ENCODE measurements at regions not wholly inside any gene's neighbourhood (a gene's known extent, or its start where the extent isn't known, plus 50 kb on each side); places are given as distances from the start of the nearest gene placed in this dataset.

- H3K4me3 ChIP-seq (ENCODE audit: control insufficient read depth, low read depth, low read length) = no peak overlapping the region
- TF ChIP-seq CTCF (conservative IDR thresholded peaks at IDR 0.05; ENCODE audit: control insufficient read depth, insufficient read depth, low read depth, low read length) = no peak
- peak; percentile 95 for DNase-seq (ENCODE audit: low read depth)
These were observed 141.6 kb upstream of the RIOK3 start for GRCh38 chr18:23311351-23312121.

- DNase-seq (ENCODE audit: low read depth) = no peak
- H3K4me3 ChIP-seq (ENCODE audit: control insufficient read depth, low read depth, low read length) = no peak overlapping the region
- TF ChIP-seq CTCF (conservative IDR thresholded peaks at IDR 0.05; ENCODE audit: control insufficient read depth, insufficient read depth, low read depth, low read length) = no peak
These were observed 139.7 kb upstream of the RIOK3 start for GRCh38 chr18:23313379-23313778.

- TF ChIP-seq CTCF (conservative IDR thresholded peaks at IDR 0.05; ENCODE audit: control insufficient read depth, insufficient read depth, low read depth, low read length) = no peak
- no peak for DNase-seq (ENCODE audit: low read depth)
- no peak overlapping the region for H3K4me3 ChIP-seq (ENCODE audit: control insufficient read depth, low read depth, low read length)
These were observed 138.4 kb upstream of the RIOK3 start for GRCh38 chr18:23314672-23315071.

- DNase-seq (ENCODE audit: low read depth) = no peak
- no peak overlapping the region for H3K4me3 ChIP-seq (ENCODE audit: control insufficient read depth, low read depth, low read length)
- no peak for TF ChIP-seq CTCF (conservative IDR thresholded peaks at IDR 0.05; ENCODE audit: control insufficient read depth, insufficient read depth, low read depth, low read length)
These were observed 136.8 kb upstream of the RIOK3 start for GRCh38 chr18:23316316-23316715.

- TF ChIP-seq CTCF (conservative IDR thresholded peaks at IDR 0.05; ENCODE audit: control insufficient read depth, insufficient read depth, low read depth, low read length) = no peak
- no peak for DNase-seq (ENCODE audit: low read depth)
- no peak overlapping the region for H3K4me3 ChIP-seq (ENCODE audit: control insufficient read depth, low read depth, low read length)
These were observed 136.1 kb upstream of the RIOK3 start for GRCh38 chr18:23316988-23317387.

GRCh38 chr18:23317975-23318675, 135.0 kb upstream of the RIOK3 start:
- peak; percentile 76 for DNase-seq (ENCODE audit: low read depth)
- no peak for TF ChIP-seq CTCF (conservative IDR thresholded peaks at IDR 0.05; ENCODE audit: control insufficient read depth, insufficient read depth, low read depth, low read length)
- no peak overlapping the region for H3K4me3 ChIP-seq (ENCODE audit: control insufficient read depth, low read depth, low read length)
